GM19023 (cell line): ENCODE measurements at regions not wholly inside any gene's neighbourhood (a gene's known extent, or its start where the extent isn't known, plus 50 kb on each side); places are given as distances from the start of the nearest gene placed in this dataset.
"Not testable (repeated sequence)": the region's sequence is repeated elsewhere in the genome, so short reads cannot be mapped to it uniquely, and the experiment has no call there.

Experiments used
- ATAC-seq: cut with Tn5 transposase; IDR thresholded peaks from one replicate; pipeline ENCODE4 v1.9.1; 2021; ENCODE audit warnings: mild to moderate bottlenecking, moderate library complexity; ENCODE audit not compliant: unreplicated experiment

GRCh38 chr12:30378307-30378706, 317.4 kb downstream of the IPO8 start:
- ATAC-seq: no peak

GRCh38 chr12:30364822-30365221, 330.8 kb downstream of the IPO8 start:
- no peak for ATAC-seq

- ATAC-seq: no peak
Measured at GRCh38 chr12:30361145-30361544, 334.5 kb downstream of the IPO8 start.

GRCh38 chr12:30358671-30359070, 337.0 kb downstream of the IPO8 start:
- no peak for ATAC-seq

GRCh38 chr12:30357766-30358490, 337.7 kb downstream of the IPO8 start:
- ATAC-seq: no peak

GRCh38 chr12:30345744-30346471, 349.8 kb downstream of the IPO8 start:
- ATAC-seq: no peak

- no peak for ATAC-seq
Measured at GRCh38 chr12:30330565-30330964, 365.1 kb downstream of the IPO8 start.

- no peak for ATAC-seq
Measured at GRCh38 chr12:30329281-30329680, 366.4 kb downstream of the IPO8 start.

- no peak for ATAC-seq
Measured at GRCh38 chr12:30323008-30323407, 372.7 kb downstream of the IPO8 start.

GRCh38 chr12:30320561-30320960, 375.1 kb downstream of the IPO8 start:
- no peak for ATAC-seq

GRCh38 chr12:30314506-30315100, 381.1 kb downstream of the IPO8 start:
- no peak for ATAC-seq

GRCh38 chr12:30308010-30308717, 387.5 kb downstream of the IPO8 start:
- ATAC-seq: no peak

GRCh38 chr12:30304528-30304927, 391.1 kb downstream of the IPO8 start:
- no peak for ATAC-seq

GRCh38 chr12:30301291-30301690, 394.4 kb downstream of the IPO8 start:
- no peak for ATAC-seq

- ATAC-seq: no peak
Measured at GRCh38 chr12:30296486-30296885, 399.2 kb downstream of the IPO8 start.

GRCh38 chr12:30286345-30286926, 409.2 kb downstream of the IPO8 start:
- ATAC-seq: no peak

- ATAC-seq: no peak
Measured at GRCh38 chr12:30278401-30278800, 417.3 kb downstream of the IPO8 start.

GRCh38 chr12:30272515-30272914, 423.2 kb downstream of the IPO8 start:
- not testable (repeated sequence) for ATAC-seq

GRCh38 chr12:30269496-30269895, 426.2 kb downstream of the IPO8 start:
- no peak for ATAC-seq

- no peak for ATAC-seq
Measured at GRCh38 chr12:30268041-30268440, 427.6 kb downstream of the IPO8 start.

GRCh38 chr12:30263434-30263833, 432.2 kb downstream of the IPO8 start:
- no peak for ATAC-seq
